ENCODE measurements at regions not wholly inside any gene's neighbourhood (a gene's known extent, or its start where the extent isn't known, plus 50 kb on each side); places are given as distances from the start of the nearest gene placed in this dataset.

DNA sequence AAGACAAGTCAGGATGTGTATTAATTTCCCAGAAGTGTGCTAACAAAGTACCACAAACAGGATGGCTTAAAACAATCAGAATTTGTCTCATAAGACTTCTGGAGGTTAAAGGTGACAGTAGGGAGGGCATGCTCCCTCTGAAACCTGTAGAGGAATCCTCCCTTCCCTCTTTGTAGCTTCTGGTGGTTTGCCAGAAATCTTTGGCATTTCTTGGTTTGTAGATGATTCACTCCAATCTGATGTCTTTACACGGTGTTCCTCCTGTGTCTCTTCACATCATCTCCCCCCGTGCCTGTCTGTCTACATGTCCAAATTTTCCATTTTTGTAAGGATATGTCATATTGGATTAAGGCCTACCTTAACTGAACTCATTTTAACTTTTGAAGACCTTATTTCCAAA is 471.5 kb downstream of the ZNF608 start:
- no peak for ATAC-seq (ENCODE audit: insufficient number of reproducible peaks, low FRiP score, low read depth)
- no peak for DNase-seq (ENCODE audit: low spot score)
- Histone ChIP-seq H3K9me3 (no peaks in the 10 kb centered on the region), H3K4me3 (no peak overlapping the region), H3K36me3 (no peaks in the 10 kb centered on the region), H3K27ac (no peak overlapping the region), H3K27me3 (replicated peaks; ENCODE audit: insufficient read depth) (no peaks in the 10 kb centered on the region), H3K4me1 (ENCODE audit: control insufficient read depth in 1 of 2, low read depth in 2 of 2) (no peaks in the 10 kb centered on the region)
- TF ChIP-seq, protein P1, sequence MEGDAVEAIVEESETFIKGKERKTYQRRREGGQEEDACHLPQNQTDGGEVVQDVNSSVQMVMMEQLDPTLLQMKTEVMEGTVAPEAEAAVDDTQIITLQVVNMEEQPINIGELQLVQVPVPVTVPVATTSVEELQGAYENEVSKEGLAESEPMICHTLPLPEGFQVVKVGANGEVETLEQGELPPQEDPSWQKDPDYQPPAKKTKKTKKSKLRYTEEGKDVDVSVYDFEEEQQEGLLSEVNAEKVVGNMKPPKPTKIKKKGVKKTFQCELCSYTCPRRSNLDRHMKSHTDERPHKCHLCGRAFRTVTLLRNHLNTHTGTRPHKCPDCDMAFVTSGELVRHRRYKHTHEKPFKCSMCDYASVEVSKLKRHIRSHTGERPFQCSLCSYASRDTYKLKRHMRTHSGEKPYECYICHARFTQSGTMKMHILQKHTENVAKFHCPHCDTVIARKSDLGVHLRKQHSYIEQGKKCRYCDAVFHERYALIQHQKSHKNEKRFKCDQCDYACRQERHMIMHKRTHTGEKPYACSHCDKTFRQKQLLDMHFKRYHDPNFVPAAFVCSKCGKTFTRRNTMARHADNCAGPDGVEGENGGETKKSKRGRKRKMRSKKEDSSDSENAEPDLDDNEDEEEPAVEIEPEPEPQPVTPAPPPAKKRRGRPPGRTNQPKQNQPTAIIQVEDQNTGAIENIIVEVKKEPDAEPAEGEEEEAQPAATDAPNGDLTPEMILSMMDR (IDR thresholded peaks at IDR 0.05), result no peak

DNA sequence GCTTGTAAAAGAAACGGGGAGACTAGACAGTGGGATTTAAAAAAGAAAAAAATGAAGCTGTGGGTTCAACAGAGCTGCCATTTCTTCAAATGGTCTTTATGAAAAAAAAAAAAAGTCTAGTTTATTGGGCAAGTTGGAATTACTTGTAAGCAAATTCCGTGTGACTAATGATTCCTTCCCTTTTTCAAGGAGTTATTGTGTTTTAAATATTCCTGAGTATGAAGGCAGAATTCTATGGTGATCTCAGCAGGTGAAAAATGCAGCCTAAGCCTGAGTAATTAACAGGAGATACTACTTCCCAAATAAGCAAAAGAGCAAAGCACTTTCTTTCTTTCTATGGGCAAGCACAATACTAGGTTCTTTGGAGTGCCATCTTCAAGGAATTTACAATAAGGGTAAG is 481.9 kb downstream of the ZNF608 start:
- ATAC-seq (ENCODE audit: insufficient number of reproducible peaks, low FRiP score, low read depth), result no peak
- no peaks in the 10 kb centered on the region for H3K27me3 ChIP-seq (replicated peaks; ENCODE audit: insufficient read depth)
- no peaks in the 10 kb centered on the region for H3K36me3 ChIP-seq
- TF ChIP-seq, protein P1 (IDR thresholded peaks at IDR 0.05), result no peak
- no peaks in the 10 kb centered on the region for H3K9me3 ChIP-seq
- no peak for DNase-seq (ENCODE audit: low spot score)
- no peak overlapping the region for H3K27ac ChIP-seq
- no peaks in the 10 kb centered on the region for H3K4me1 ChIP-seq (ENCODE audit: control insufficient read depth in 1 of 2, low read depth in 2 of 2)
- no peak overlapping the region for H3K4me3 ChIP-seq

DNA sequence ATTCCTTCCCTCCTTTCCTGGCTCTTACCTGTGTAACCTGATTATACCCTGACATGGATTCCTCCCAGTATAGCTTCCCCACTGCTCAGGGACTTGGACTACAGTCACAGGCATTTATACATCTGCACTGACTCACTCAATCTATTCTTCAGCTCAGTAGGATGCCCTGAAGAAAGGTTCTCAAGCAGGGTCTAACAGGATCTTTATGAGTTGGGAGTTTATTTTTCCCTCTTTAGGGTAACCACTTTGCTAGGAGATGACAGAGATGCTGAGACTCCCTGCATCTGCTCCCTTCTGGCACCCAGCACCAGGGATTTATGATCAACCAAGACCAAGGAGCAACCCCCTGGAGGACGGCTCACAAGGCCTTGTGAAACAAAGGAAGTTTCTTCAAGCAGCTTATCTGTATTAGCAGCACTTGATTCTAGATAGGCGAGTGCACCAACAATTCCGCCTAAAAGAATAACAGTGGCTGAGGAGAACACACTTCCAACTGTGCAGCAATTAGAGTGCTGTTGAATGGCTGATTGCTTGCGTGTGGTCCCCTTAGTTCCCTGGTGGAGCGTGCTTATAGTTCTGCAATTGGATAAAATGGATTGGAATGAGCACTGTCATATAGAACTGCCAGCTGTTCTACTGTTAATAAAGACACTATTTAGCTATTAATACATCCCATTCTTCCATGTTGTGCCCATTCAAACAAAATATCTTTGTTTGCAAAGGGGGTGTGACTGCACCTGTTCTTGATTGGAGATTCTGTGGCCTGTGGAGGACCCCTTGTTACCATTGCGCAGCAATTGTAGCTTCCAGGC is 482.6 kb downstream of the ZNF608 start:
- no peak overlapping the region for H3K4me3 ChIP-seq
- no peak for ATAC-seq (ENCODE audit: insufficient number of reproducible peaks, low FRiP score, low read depth)
- H3K36me3 ChIP-seq, result no peaks in the 10 kb centered on the region
- no peaks in the 10 kb centered on the region for H3K27me3 ChIP-seq (replicated peaks; ENCODE audit: insufficient read depth)
- DNase-seq (ENCODE audit: low spot score), result no peak
- TF ChIP-seq, protein P1 (IDR thresholded peaks at IDR 0.05), result no peak
- no peak overlapping the region for H3K27ac ChIP-seq
- H3K9me3 ChIP-seq, result no peaks in the 10 kb centered on the region
- H3K4me1 ChIP-seq (ENCODE audit: control insufficient read depth in 1 of 2, low read depth in 2 of 2), result no peaks in the 10 kb centered on the region

DNA sequence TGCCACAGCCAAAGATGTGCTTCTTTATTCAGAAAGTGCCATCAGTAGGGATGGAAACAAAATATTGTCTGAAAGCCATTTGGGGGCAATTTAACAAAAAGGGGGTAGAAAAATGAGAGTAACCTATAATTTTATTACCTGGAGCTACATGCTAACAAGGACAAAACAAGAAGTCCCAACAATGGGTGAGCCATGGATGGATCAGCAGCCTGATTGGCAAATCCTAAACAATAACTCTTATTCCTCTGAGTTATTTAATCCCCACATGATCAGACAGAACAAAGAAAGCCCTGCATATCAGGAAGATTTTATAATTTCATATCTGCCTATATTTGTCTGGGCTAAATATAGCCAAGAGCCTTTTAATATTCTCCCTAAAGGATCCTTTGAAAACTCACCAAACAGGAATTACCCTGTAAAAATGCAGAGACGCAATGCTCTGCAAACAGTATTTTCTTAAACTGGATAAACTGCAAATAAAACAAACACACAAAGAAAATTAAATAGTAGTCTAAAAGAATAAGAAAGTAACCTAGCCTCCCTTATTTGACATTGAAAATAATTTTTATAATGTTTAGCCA is 483.4 kb downstream of the ZNF608 start:
- no peak overlapping the region for H3K4me3 ChIP-seq
- no peaks in the 10 kb centered on the region for H3K9me3 ChIP-seq
- no peak overlapping the region for H3K27ac ChIP-seq
- no peak for ATAC-seq (ENCODE audit: insufficient number of reproducible peaks, low FRiP score, low read depth)
- no peak for DNase-seq (ENCODE audit: low spot score)
- no peaks in the 10 kb centered on the region for H3K36me3 ChIP-seq
- TF ChIP-seq, protein P1 (IDR thresholded peaks at IDR 0.05), result no peak
- no peaks in the 10 kb centered on the region for H3K4me1 ChIP-seq (ENCODE audit: control insufficient read depth in 1 of 2, low read depth in 2 of 2)
- no peaks in the 10 kb centered on the region for H3K27me3 ChIP-seq (replicated peaks; ENCODE audit: insufficient read depth)

DNA sequence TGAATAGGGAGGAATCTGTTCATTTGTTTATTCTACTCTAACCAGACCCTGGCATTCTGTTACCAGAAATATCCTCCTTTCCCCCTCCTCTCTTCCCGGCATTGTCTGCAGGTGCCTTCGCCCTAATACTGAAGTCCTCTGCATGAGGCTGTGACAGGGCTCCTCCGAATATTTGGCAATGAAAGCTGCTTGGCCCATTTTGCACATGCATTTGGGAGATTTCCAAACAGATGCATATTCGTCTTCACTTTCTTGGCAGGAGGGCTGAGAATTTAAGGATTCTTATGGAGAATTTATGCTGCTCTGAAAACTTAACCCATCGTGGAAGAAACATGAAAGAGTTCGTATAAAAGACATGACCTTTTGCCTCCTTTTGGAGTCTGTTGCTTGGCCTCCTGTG is 484.0 kb downstream of the ZNF608 start:
- ATAC-seq (ENCODE audit: insufficient number of reproducible peaks, low FRiP score, low read depth) (no peak), DNase-seq (ENCODE audit: low spot score) (no peak)
- Histone ChIP-seq H3K27ac (no peak overlapping the region), H3K27me3 (replicated peaks; ENCODE audit: insufficient read depth) (no peaks in the 10 kb centered on the region), H3K36me3 (no peaks in the 10 kb centered on the region), H3K4me1 (ENCODE audit: control insufficient read depth in 1 of 2, low read depth in 2 of 2) (no peaks in the 10 kb centered on the region), H3K9me3 (no peaks in the 10 kb centered on the region), H3K4me3 (no peak overlapping the region)
- TF ChIP-seq, protein P1 (IDR thresholded peaks at IDR 0.05), result no peak

Data from thoracic aorta (tissue), 2 donors.